Keratinocyte (primary cell): ENCODE measurements at regions not wholly inside any gene's neighbourhood (a gene's known extent, or its start where the extent isn't known, plus 50 kb on each side); places are given as distances from the start of the nearest gene placed in this dataset.

ENCODE experiments used
- DNase-seq: peaks from one replicate; pipeline ENCODE4 v3.0.0-alpha.2; 2011; ENCODE audit warnings: low read depth, missing footprints, low spot score
- FAIRE-seq: peaks from 2 replicates; lab custom pipeline; 2011; peaks lifted over from hg19 to GRCh38; lab: Jason Lieb, UNC
- H2AFZ ChIP-seq: 2 replicates; pipeline ENCODE4 v1.6.0; 2012; ENCODE audit warnings: low read length, control low read depth, inconsistent platforms; ENCODE audit not compliant: control insufficient read depth
- H3K27ac ChIP-seq: 2 replicates; pipeline ENCODE4 v1.5.1; 2011; ENCODE audit warnings: low read length; ENCODE audit not compliant: control insufficient read depth, insufficient read depth
- H3K27me3 ChIP-seq: 3 replicates; pipeline ENCODE4 v1.6.0; 2011; ENCODE audit warnings: low read length; ENCODE audit not compliant: control insufficient read depth, insufficient read depth; ENCODE audit errors: extremely low read depth
- H3K36me3 ChIP-seq, 2 experiments: 2 replicates in 1 of 2; 3 replicates in 1 of 2; pipeline ENCODE4 v1.5.1; 2011; ENCODE audit warnings: low read length in 2 of 2, mild to moderate bottlenecking in 1 of 2; ENCODE audit not compliant: control insufficient read depth in 2 of 2, insufficient read depth in 2 of 2; ENCODE audit errors: extremely low read depth in 1 of 2
- H3K4me1 ChIP-seq: 3 replicates; pipeline ENCODE4 v1.5.1; 2011; ENCODE audit warnings: low read length; ENCODE audit not compliant: control insufficient read depth, insufficient read depth; ENCODE audit errors: extremely low read depth
- H3K4me2 ChIP-seq: 3 replicates; pipeline ENCODE4 v1.6.0; 2011; ENCODE audit warnings: low read depth, low read length; ENCODE audit not compliant: control insufficient read depth, insufficient read depth; ENCODE audit errors: extremely low read depth
- H3K4me3 ChIP-seq, 3 experiments: fragments of 200-600 bp in 1 of 3; sonication (generic) in 1 of 3; 2 replicates in 2 of 3; 3 replicates in 1 of 3; pipeline ENCODE4 v1.5.1; 2011 to 2016; ENCODE audit warnings: low read length in 3 of 3, mild to moderate bottlenecking in 3 of 3, control low read depth in 2 of 3, inconsistent platforms in 1 of 3, low read depth in 1 of 3, mixed read lengths in 1 of 3, mixed run types in 1 of 3, moderate library complexity in 1 of 3; ENCODE audit not compliant: control insufficient read depth in 2 of 3, insufficient read depth in 2 of 3; ENCODE audit errors: extremely low read depth in 1 of 3
- H3K79me2 ChIP-seq: 2 replicates; pipeline ENCODE4 v1.6.0; 2012; ENCODE audit warnings: low read length; ENCODE audit not compliant: control insufficient read depth, insufficient read depth
- H3K9ac ChIP-seq: 3 replicates; pipeline ENCODE4 v1.6.0; 2011; ENCODE audit warnings: low read length; ENCODE audit not compliant: control insufficient read depth, insufficient read depth; ENCODE audit errors: extremely low read depth
- H3K9me1 ChIP-seq: 3 replicates; pipeline ENCODE4 v1.6.0; 2011; ENCODE audit warnings: low read length; ENCODE audit not compliant: control insufficient read depth, insufficient read depth; ENCODE audit errors: extremely low read depth
- H3K9me3 ChIP-seq: 2 replicates; pipeline ENCODE4 v1.5.1; 2012; ENCODE audit warnings: low read depth, low read length; ENCODE audit not compliant: control insufficient read depth
- H4K20me1 ChIP-seq: 3 replicates; pipeline ENCODE4 v1.6.0; 2011; ENCODE audit warnings: low read length; ENCODE audit not compliant: control insufficient read depth, insufficient read depth; ENCODE audit errors: extremely low read depth
- EZH2 ChIP-seq: IDR thresholded peaks from one replicate; pipeline ENCODE4 v1.6.1; 2012; ENCODE audit warnings: inconsistent platforms, mild to moderate bottlenecking, low read length, moderate library complexity
- dilution Hi-C: fragments of 300-500 bp; cut with MboI; formaldehyde crosslinking; loops from one replicate; pipeline ENCODE4 v1.7.0; 2020; ENCODE audit warnings: low sequenced_read_pairs; ENCODE audit not compliant: extremely low pct_ligation_motif_present
- TF ChIP-seq, protein P1 (sequence below), 3 experiments: IDR thresholded peaks in 1 of 3; conservative IDR thresholded peaks in 1 of 3; optimal IDR thresholded peaks in 1 of 3; 2 replicates in 2 of 3; 3 replicates in 1 of 3; pipeline versions ENCODE3 to v1.5.1; 2011; ENCODE audit warnings: low read length in 3 of 3, mild to moderate bottlenecking in 3 of 3, moderate library complexity in 2 of 3, control low read depth in 1 of 3, inconsistent platforms in 1 of 3; ENCODE audit not compliant: insufficient read depth in 2 of 3; ENCODE audit errors: extremely low read depth in 1 of 3

DNA sequence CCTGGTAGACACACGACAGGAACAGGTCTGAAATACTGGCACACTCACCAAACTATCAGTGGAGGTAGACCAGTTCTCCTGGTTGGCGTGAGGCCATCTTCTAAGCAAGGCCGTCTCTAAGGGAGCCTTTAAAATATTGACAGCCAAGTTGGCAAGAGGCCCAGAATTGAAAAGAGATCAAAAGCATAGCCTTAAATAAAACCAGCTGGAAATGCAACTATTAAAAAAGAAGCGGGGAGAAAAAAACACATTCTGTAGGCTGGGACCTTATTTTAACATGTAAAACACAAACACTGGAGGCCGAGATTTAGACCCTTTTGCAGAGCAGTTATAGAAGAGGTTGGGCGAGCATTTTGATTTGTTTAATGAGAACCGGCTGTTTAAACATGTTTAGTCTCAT, 233.0 kb upstream of the CLNK start:
- Histone ChIP-seq H3K9me1 (no peaks in the 10 kb centered on the region), H3K4me2 (no peak overlapping the region), H3K9ac (no peak overlapping the region), H4K20me1 (no peaks in the 10 kb centered on the region), H3K79me2 (no peaks in the 10 kb centered on the region), H2AFZ (no peak overlapping the region), H3K27me3 (no peaks in the 10 kb centered on the region), H3K36me3 (no peaks in the 10 kb centered on the region), H3K4me1 (no peaks in the 10 kb centered on the region), H3K4me3 (no peak overlapping the region), H3K9me3 (no peaks in the 10 kb centered on the region), H3K27ac (no peak overlapping the region)
- DNase-seq (no peak), FAIRE-seq (no peak)
- TF ChIP-seq, protein P1, sequence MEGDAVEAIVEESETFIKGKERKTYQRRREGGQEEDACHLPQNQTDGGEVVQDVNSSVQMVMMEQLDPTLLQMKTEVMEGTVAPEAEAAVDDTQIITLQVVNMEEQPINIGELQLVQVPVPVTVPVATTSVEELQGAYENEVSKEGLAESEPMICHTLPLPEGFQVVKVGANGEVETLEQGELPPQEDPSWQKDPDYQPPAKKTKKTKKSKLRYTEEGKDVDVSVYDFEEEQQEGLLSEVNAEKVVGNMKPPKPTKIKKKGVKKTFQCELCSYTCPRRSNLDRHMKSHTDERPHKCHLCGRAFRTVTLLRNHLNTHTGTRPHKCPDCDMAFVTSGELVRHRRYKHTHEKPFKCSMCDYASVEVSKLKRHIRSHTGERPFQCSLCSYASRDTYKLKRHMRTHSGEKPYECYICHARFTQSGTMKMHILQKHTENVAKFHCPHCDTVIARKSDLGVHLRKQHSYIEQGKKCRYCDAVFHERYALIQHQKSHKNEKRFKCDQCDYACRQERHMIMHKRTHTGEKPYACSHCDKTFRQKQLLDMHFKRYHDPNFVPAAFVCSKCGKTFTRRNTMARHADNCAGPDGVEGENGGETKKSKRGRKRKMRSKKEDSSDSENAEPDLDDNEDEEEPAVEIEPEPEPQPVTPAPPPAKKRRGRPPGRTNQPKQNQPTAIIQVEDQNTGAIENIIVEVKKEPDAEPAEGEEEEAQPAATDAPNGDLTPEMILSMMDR (optimal IDR thresholded peaks at IDR 0.05 in 1 of 3, IDR thresholded peaks at IDR 0.05 in 1 of 3, conservative IDR thresholded peaks at IDR 0.05 in 1 of 3; ENCODE audit: extremely low read depth in 1 of 3, insufficient read depth in 2 of 3, low read length in 3 of 3): no peak
- no peak for TF ChIP-seq EZH2
- dilution Hi-C loops: no loop called here

DNA sequence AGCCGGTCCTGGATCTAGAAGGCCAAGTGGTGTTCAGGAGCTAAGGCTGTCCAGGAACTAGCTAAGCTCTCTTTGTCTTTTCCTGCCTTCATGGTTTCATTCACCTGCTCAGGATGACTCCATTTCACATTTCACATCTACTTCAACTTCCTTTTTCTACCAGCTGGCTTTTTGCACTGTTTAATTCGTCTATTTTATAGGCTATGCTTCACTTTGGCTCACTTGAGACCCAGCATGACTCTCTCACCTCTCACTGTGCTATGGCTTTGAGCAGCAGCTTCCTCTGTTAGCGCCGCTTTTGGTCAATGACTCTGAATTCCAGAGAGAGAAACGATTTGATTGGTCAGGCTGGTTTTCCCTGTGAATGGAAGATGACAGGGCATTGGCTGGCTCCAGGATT, 213.5 kb upstream of the CLNK start:
- DNase-seq (no peak), FAIRE-seq (no peak)
- Histone ChIP-seq H3K79me2 (no peaks in the 10 kb centered on the region), H3K9me3 (no peaks in the 10 kb centered on the region), H4K20me1 (no peaks in the 10 kb centered on the region), H2AFZ (no peak overlapping the region), H3K36me3 (no peaks in the 10 kb centered on the region), H3K27me3 (no peaks in the 10 kb centered on the region), H3K9ac (no peak overlapping the region), H3K4me3 (no peak overlapping the region), H3K27ac (no peak overlapping the region), H3K9me1 (no peaks in the 10 kb centered on the region), H3K4me2 (no peak overlapping the region), H3K4me1 (no peaks in the 10 kb centered on the region)
- no peak for TF ChIP-seq EZH2
- TF ChIP-seq, protein P1 (optimal IDR thresholded peaks at IDR 0.05 in 1 of 3, IDR thresholded peaks at IDR 0.05 in 1 of 3, conservative IDR thresholded peaks at IDR 0.05 in 1 of 3; ENCODE audit: extremely low read depth in 1 of 3, insufficient read depth in 2 of 3, low read length in 3 of 3): no peak
- dilution Hi-C loops: no loop called here
